Ecto neural progenitor cell (in vitro differentiated cells): ENCODE measurements at regions not wholly inside any gene's neighbourhood (a gene's known extent, or its start where the extent isn't known, plus 50 kb on each side); places are given as distances from the start of the nearest gene placed in this dataset.
"Not testable (repeated sequence)": the region's sequence is repeated elsewhere in the genome, so short reads cannot be mapped to it uniquely, and the experiment has no call there.

ENCODE experiments used
- DNase-seq: peaks from one replicate; pipeline ENCODE4 v3.0.0-alpha.2; 2018; ENCODE audit warnings: low spot score

- DNase-seq, result no peak
These were observed 335.2 kb downstream of the NUP35 start for GRCh38 chr2:183459466-183459865.

GRCh38 chr2:183463821-183464220 is 339.6 kb downstream of the NUP35 start:
- no peak for DNase-seq

- DNase-seq, result no peak
These were observed 340.8 kb downstream of the NUP35 start for GRCh38 chr2:183465048-183465447.

- no peak for DNase-seq
These were observed 350.9 kb downstream of the NUP35 start for GRCh38 chr2:183474912-183475695.

- DNase-seq, result no peak
These were observed 352.2 kb downstream of the NUP35 start for GRCh38 chr2:183476490-183476889.

- DNase-seq, result no peak
These were observed 353.1 kb downstream of the NUP35 start for GRCh38 chr2:183477296-183477695.

- not testable (repeated sequence) for DNase-seq
These were observed 354.8 kb downstream of the NUP35 start for GRCh38 chr2:183478941-183479595.

- DNase-seq, result no peak
These were observed 363.1 kb downstream of the NUP35 start for GRCh38 chr2:183487326-183487725.

GRCh38 chr2:183488421-183488820 is 364.2 kb downstream of the NUP35 start:
- no peak for DNase-seq

- no peak for DNase-seq
These were observed 366.2 kb downstream of the NUP35 start for GRCh38 chr2:183490489-183490888.

- DNase-seq, result no peak
These were observed 366.7 kb downstream of the NUP35 start for GRCh38 chr2:183490914-183491313.

GRCh38 chr2:183493040-183493439 is 368.8 kb downstream of the NUP35 start:
- DNase-seq, result no peak

GRCh38 chr2:183495079-183495478 is 370.8 kb downstream of the NUP35 start:
- DNase-seq, result no peak

GRCh38 chr2:183495589-183496267 is 371.5 kb downstream of the NUP35 start:
- no peak for DNase-seq

- DNase-seq, result no peak
These were observed 373.6 kb downstream of the NUP35 start for GRCh38 chr2:183497861-183498260.

- no peak for DNase-seq
These were observed 381.7 kb downstream of the NUP35 start for GRCh38 chr2:183505911-183506310.

GRCh38 chr2:183511154-183511553 is 386.9 kb downstream of the NUP35 start:
- DNase-seq, result no peak

GRCh38 chr2:183519371-183520056 is 395.3 kb downstream of the NUP35 start:
- DNase-seq, result no peak

- no peak for DNase-seq
These were observed 397.7 kb downstream of the NUP35 start for GRCh38 chr2:183521911-183522310.

- no peak for DNase-seq
These were observed 398.4 kb downstream of the NUP35 start for GRCh38 chr2:183522489-183523266.

GRCh38 chr2:183530333-183530901 is 406.2 kb downstream of the NUP35 start:
- DNase-seq, result no peak
